IgD-negative memory B cell (primary cell): ENCODE measurements at regions not wholly inside any gene's neighbourhood (a gene's known extent, or its start where the extent isn't known, plus 50 kb on each side); places are given as distances from the start of the nearest gene placed in this dataset.

Experiments used
- H3K27ac Mint-ChIP-seq, 3 donors: one replicate each; pipeline ENCODE4 v1.8.0; 2020 to 2022; ENCODE audit warnings: mild to moderate bottlenecking in 3 of 3, mixed read lengths in 3 of 3, moderate library complexity in 1 of 3
- H3K27me3 Mint-ChIP-seq: one replicate; pipeline ENCODE4 v1.8.0; 2021; ENCODE audit warnings: mixed read lengths
- H3K36me3 Mint-ChIP-seq: one replicate; pipeline ENCODE4 v1.8.0; 2020; ENCODE audit warnings: mild to moderate bottlenecking, mixed read lengths
- H3K4me1 Mint-ChIP-seq, 3 donors: one replicate each; pipeline ENCODE4 v1.8.0; 2020 to 2022; ENCODE audit warnings: mixed read lengths in 3 of 3, mild to moderate bottlenecking in 1 of 3
- H3K4me3 Mint-ChIP-seq, 4 donors: one replicate each; pipeline ENCODE4 v1.8.0; 2020 to 2022; ENCODE audit warnings: mild to moderate bottlenecking in 4 of 4, mixed read lengths in 4 of 4, moderate library complexity in 3 of 4
- H3K9me3 Mint-ChIP-seq, 3 donors: one replicate each; pipeline ENCODE4 v1.8.0; 2020 to 2021; ENCODE audit warnings: mixed read lengths in 3 of 3, mild to moderate bottlenecking in 1 of 3

DNA sequence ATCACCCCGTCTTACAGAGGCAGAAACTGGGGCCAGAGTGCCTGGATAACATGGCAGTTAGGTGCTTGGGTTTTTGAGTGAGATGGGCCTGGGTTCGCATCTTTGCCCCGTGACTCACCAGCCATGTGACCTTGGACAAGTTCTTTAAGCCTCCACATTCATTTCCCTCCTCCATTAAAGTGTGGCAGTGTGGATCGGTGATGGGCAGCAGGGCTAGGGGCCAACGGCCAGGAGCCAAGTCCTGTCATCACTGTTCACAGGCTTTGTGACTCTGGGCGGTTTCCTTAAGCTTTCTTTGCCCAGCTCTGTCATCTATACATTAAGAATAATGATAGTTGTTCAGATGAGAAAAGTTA, 85.5 kb upstream of the PMEPA1 start:
- peaks cover 3% of the 10 kb centered on the region for H3K36me3 Mint-ChIP-seq

GRCh38 chr20:57794600-57795341, 85.0 kb upstream of the PMEPA1 start:
- Mint-ChIP-seq H3K27ac (peak overlapping the region in 1 of 3 donors; percentile 24), H3K27me3 (peaks cover 5% of the 10 kb centered on the region), H3K4me1 (no peaks in the 10 kb centered on the region), H3K36me3 (peaks cover 3% of the 10 kb centered on the region), H3K9me3 (no peaks in the 10 kb centered on the region), H3K4me3 (no peak overlapping the region)

More for the DNA sequence above, 85.5 kb upstream of the PMEPA1 start:
- Mint-ChIP-seq H3K4me3 (no peak overlapping the region), H3K9me3 (no peaks in the 10 kb centered on the region), H3K27me3 (peaks cover 5% of the 10 kb centered on the region), H3K4me1 (no peaks in the 10 kb centered on the region), H3K27ac (peak overlapping the region in 1 of 3 donors; percentile 24)

DNA sequence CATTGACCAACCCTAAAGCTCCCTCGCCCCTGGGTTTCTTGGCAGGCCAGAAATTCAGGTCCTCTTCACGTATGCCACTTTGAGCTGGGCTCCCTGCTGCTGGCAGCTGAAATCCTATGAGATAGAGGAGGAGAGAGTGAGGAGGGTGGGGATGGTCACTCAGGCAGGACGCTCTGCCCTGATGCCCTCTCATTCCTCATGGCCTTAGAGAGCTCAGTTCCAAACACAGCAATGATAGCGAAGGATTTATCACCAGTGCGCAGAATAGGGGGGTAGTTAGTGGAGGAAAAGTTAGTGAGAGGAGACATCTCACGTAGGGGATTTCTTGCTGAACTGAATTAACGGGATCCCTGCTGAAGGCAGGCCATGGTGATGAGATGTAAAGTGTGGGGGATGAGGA, 84.2 kb upstream of the PMEPA1 start:
- peaks cover 3% of the 10 kb centered on the region for H3K36me3 Mint-ChIP-seq
- H3K9me3 Mint-ChIP-seq, result no peaks in the 10 kb centered on the region
- peaks cover 5% of the 10 kb centered on the region for H3K27me3 Mint-ChIP-seq

DNA sequence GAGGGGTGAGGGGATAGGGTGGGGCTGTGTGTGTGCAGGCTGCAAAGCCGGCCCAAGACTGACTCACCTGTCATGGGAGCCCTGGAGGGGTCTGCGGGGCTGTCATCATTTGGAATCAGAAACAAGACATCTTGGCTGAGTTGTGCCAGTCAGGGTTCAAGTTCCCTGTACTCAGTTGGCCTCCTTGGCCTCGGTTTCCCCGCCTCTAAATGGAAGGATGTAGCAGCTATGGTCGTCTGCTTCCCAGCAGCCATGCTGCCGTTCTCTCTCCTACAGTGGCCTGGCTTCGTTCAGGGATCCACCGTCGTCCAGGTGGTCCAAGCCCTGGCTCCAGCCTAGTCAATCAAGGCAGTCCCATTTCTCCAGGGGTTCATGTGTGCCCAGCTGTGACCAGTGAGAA, 83.6 kb upstream of the PMEPA1 start:
- Mint-ChIP-seq H3K27ac (no peak overlapping the region), H3K9me3 (no peaks in the 10 kb centered on the region), H3K27me3 (peaks cover 9% of the 10 kb centered on the region), H3K36me3 (peaks cover 3% of the 10 kb centered on the region), H3K4me3 (no peak overlapping the region), H3K4me1 (no peaks in the 10 kb centered on the region)

More for the DNA sequence above, 84.2 kb upstream of the PMEPA1 start:
- H3K27ac Mint-ChIP-seq, result no peak overlapping the region
- H3K4me3 Mint-ChIP-seq, result peak overlapping the region in 1 of 4 donors; percentile 47
- no peaks in the 10 kb centered on the region for H3K4me1 Mint-ChIP-seq

- H3K27me3 Mint-ChIP-seq, result peaks cover 10% of the 10 kb centered on the region
- H3K4me1 Mint-ChIP-seq, result no peaks in the 10 kb centered on the region
- no peak overlapping the region for H3K27ac Mint-ChIP-seq
- peaks cover 3% of the 10 kb centered on the region for H3K36me3 Mint-ChIP-seq
- H3K9me3 Mint-ChIP-seq, result no peaks in the 10 kb centered on the region
- no peak overlapping the region for H3K4me3 Mint-ChIP-seq
Measured at GRCh38 chr20:57792386-57793080, 82.7 kb upstream of the PMEPA1 start.

DNA sequence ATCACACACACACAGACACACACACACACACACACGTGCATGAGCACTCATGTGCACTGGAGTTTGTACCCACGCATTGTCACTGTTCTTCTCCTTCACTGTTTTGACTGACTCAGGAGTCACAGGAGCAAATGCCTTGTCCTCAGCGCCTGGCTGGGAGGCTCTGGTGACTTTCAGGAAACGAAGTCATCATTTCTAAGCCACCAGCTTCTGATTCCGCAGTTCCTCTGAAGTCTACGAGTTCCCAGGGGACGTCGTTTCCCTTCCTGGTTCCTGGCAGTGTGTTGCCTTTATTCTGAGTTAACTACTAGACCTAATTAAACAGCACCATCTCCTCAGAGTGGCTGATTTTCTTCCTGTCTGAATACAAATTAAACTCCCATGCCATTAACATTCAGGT, 82.2 kb upstream of the PMEPA1 start:
- H3K27me3 Mint-ChIP-seq, result peaks cover 10% of the 10 kb centered on the region
- H3K27ac Mint-ChIP-seq, result no peak overlapping the region
- no peak overlapping the region for H3K4me3 Mint-ChIP-seq
- H3K9me3 Mint-ChIP-seq, result no peaks in the 10 kb centered on the region
- peaks cover 3% of the 10 kb centered on the region for H3K36me3 Mint-ChIP-seq
- H3K4me1 Mint-ChIP-seq, result no peaks in the 10 kb centered on the region

DNA sequence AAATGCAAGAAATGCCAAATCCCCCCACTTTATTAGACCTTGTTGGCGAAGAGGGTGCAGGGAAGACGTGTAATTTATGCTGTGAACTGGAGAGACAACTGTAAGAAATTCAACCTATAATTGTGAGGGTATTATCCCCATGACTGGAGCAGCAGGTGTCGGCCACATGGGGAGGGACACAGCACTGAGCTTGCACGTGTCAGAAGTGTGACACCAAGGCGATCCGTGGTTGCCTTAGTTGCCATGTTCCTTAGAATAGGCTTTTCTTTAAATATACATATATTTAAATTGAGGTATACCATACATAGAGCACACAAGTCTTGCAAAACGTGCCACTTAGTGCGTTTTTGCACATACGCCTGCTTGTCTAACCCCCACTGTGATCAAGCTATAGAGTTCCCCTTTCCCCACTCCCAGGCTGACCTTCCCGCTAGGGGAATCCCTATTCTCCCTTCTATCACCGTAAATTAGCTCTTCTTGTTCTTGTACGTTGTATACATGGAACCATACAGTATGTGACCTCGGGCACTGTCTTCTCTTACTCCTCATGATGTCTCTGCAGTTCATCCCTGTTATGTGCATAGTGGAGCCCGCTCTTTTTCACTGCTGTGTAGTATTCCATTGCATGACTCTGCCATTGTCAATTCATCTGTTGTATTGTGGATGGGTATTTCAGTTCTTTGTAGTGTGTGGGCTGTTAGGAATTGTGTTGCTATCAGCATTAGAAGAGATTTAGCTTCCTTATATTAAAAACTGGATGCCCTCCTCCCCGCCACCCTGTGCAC, 81.6 kb upstream of the PMEPA1 start:
- Mint-ChIP-seq H3K27ac (no peak overlapping the region), H3K36me3 (peaks cover 4% of the 10 kb centered on the region), H3K9me3 (no peaks in the 10 kb centered on the region), H3K4me3 (no peak overlapping the region), H3K4me1 (no peaks in the 10 kb centered on the region), H3K27me3 (peaks cover 10% of the 10 kb centered on the region)

DNA sequence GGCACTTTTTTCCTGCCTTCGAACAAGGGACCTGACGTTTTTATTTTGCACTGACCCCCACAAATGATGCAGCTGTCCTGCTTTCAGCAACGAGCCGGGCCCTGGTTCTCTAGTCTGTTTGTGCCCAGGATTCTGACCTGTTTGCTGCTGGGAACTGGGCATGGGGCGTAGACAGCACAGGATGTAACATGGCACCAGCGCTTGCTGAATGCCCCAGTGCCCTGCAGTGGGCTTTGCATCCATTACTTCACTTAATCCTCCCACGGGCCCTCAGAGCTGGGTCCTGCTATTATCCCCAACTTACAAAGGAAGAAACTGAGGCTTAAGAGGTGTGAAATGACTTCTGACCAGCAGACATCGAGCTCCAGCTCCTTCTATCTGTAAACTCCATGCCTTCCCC, 80.4 kb upstream of the PMEPA1 start:
- no peaks in the 10 kb centered on the region for H3K9me3 Mint-ChIP-seq
- peaks cover 1% of the 10 kb centered on the region for H3K36me3 Mint-ChIP-seq
- H3K27me3 Mint-ChIP-seq, result peaks cover 10% of the 10 kb centered on the region
- H3K4me1 Mint-ChIP-seq, result no peaks in the 10 kb centered on the region
- no peak overlapping the region for H3K27ac Mint-ChIP-seq
- H3K4me3 Mint-ChIP-seq, result no peak overlapping the region

DNA sequence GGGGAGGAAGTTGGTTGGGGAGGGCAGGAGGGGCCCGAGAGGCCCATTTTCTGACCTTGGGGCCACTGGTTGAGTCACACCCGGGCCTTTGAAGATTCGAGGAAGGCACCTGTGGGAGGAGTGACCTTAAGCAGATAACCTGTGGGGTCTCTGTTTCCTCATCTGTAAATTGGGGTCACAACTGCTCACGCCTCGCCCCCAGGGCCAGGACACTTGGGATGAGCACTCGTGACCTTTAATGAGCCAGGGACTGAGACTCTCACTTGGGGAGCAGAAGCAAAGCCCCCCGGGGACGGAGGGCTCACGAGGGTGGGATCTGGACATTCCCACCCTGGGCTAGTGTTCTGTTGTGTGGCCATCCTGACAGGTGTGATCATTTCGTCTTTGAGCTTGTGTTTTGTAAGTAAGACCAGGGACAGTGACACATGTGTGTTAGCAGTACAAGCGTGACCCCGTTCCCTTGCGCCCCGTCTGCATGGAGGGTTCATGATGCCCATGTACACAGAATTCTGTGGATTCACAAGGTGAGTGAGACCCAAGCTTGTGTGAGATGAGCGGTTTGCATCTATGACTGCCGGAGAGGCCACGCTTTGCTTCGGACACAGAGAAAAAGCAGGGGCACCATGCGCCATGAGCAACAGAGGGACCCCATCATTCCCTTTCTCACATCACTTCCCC, 79.3 kb upstream of the PMEPA1 start:
- no peak overlapping the region for H3K4me3 Mint-ChIP-seq
- H3K27me3 Mint-ChIP-seq, result peaks cover 9% of the 10 kb centered on the region
- H3K9me3 Mint-ChIP-seq, result no peaks in the 10 kb centered on the region
- no peaks in the 10 kb centered on the region for H3K4me1 Mint-ChIP-seq
- peak overlapping the region in 1 of 3 donors; percentile 67 for H3K27ac Mint-ChIP-seq
- H3K36me3 Mint-ChIP-seq, result peaks cover 1% of the 10 kb centered on the region

- Mint-ChIP-seq H3K4me1 (no peaks in the 10 kb centered on the region), H3K36me3 (peaks cover 1% of the 10 kb centered on the region), H3K9me3 (no peaks in the 10 kb centered on the region), H3K27ac (peak overlapping the region in 1 of 3 donors; percentile 67), H3K27me3 (peaks cover 10% of the 10 kb centered on the region), H3K4me3 (no peak overlapping the region)
Measured at GRCh38 chr20:57787990-57788781, 78.4 kb upstream of the PMEPA1 start.

- H3K4me1 Mint-ChIP-seq, result no peaks in the 10 kb centered on the region
- no peaks in the 10 kb centered on the region for H3K9me3 Mint-ChIP-seq
- H3K27ac Mint-ChIP-seq, result no peak overlapping the region
- H3K36me3 Mint-ChIP-seq, result peaks cover 1% of the 10 kb centered on the region
- H3K27me3 Mint-ChIP-seq, result peaks cover 10% of the 10 kb centered on the region
- H3K4me3 Mint-ChIP-seq, result peak overlapping the region in 1 of 4 donors; percentile 12
Measured at GRCh38 chr20:57787151-57787989, 77.6 kb upstream of the PMEPA1 start.

- no peaks in the 10 kb centered on the region for H3K9me3 Mint-ChIP-seq
- peaks cover 1% of the 10 kb centered on the region for H3K36me3 Mint-ChIP-seq
- H3K27ac Mint-ChIP-seq, result no peak overlapping the region
- no peaks in the 10 kb centered on the region for H3K4me1 Mint-ChIP-seq
- H3K27me3 Mint-ChIP-seq, result peaks cover 11% of the 10 kb centered on the region
- no peak overlapping the region for H3K4me3 Mint-ChIP-seq
Measured at GRCh38 chr20:57786304-57786932, 76.6 kb upstream of the PMEPA1 start.

DNA sequence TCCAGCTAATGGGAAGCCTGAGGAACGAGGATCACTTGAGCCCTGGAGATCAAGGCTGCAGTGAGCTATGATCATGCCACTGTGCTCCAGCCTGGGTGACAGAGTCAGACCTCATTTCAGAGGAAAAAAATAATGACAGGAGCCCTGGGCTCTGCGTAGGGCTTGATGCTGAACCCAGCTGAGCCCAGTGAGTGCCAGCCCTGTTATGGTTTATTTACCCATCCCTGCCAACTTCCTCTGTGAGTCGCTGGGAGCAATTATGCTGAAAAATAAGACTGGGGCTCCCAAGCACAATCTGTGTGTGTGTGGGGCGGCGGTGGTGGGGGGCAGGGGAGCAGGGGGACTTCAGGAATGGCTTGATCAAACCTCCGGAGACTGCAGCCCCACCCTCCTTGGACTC, 75.9 kb upstream of the PMEPA1 start:
- H3K4me3 Mint-ChIP-seq, result no peak overlapping the region
- no peak overlapping the region for H3K27ac Mint-ChIP-seq
- peaks cover 1% of the 10 kb centered on the region for H3K36me3 Mint-ChIP-seq
- H3K4me1 Mint-ChIP-seq, result peaks cover 0 to 1% (median 0%) of the 10 kb centered on the region in 3 donors
- H3K27me3 Mint-ChIP-seq, result peaks cover 13% of the 10 kb centered on the region
- H3K9me3 Mint-ChIP-seq, result no peaks in the 10 kb centered on the region
